GM12892 (cell line): ENCODE measurements at regions not wholly inside any gene's neighbourhood (a gene's known extent, or its start where the extent isn't known, plus 50 kb on each side); places are given as distances from the start of the nearest gene placed in this dataset.

ENCODE experiments used
- POLR2A ChIP-seq: IDR thresholded peaks from 2 replicates; pipeline ENCODE4 v1.6.1; 2011; ENCODE audit warnings: low read depth, low read length, control low read depth
- POLR2AphosphoS5 ChIP-seq: IDR thresholded peaks from 2 replicates; pipeline ENCODE4 v1.6.1; 2011; ENCODE audit warnings: low read depth, low read length, control low read depth

DNA sequence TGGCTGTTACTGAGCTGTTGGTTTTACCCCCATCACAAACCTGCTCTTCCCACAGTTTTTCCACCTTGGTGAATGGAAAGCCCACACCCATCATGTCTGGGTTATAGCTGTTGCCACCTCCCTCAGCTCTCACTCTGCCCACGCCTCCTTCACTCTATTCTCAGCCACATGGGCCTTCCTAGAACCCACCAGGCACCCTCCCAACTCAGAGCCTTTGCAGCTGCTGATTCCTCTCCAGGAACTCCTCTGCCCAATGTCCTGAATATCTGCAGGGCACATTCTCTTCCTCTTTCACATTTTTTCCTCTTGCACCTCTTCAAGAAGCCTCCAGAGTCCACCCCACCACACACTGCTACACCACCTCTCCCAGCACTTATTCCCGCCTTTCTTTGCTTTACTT lies 177.4 kb downstream of the TBXT start:
- TF ChIP-seq POLR2AphosphoS5 (no peak), POLR2A (no peak)
